Body of pancreas (tissue), 4 donors: ENCODE measurements at regions not wholly inside any gene's neighbourhood (a gene's known extent, or its start where the extent isn't known, plus 50 kb on each side); places are given as distances from the start of the nearest gene placed in this dataset.

Experiments
- ATAC-seq: fragments of 150-250 bp; one replicate; pipeline ENCODE4 v1.9.1; 2016
- DNase-seq, 4 donors: peaks; one replicate each; pipeline ENCODE4 v3.0.0-alpha.2; 2019
- H3K27ac ChIP-seq, 4 donors: fragments of 200-600 bp; sonication (generic); 1 replicate in 3 of 4; 2 replicates in 1 of 4; pipeline versions ENCODE4 v1.5.1 to v1.6.1; 2016 to 2019; ENCODE audit warnings: mild to moderate bottlenecking in 1 of 4, mixed read lengths in 1 of 4, moderate library complexity in 1 of 4
- H3K27me3 ChIP-seq, 2 donors: fragments of 200-600 bp; sonication (generic); one replicate each; pipeline ENCODE4 v1.6.0; 2016; ENCODE audit warnings: mild to moderate bottlenecking in 1 of 2
- H3K36me3 ChIP-seq, 2 donors: fragments of 200-600 bp; sonication (generic); replicated peaks in 1 of 2; 2 replicates each; pipeline ENCODE4 v1.5.1; 2016; ENCODE audit warnings: low read depth in 2 of 2; ENCODE audit not compliant: insufficient read depth in 1 of 2
- H3K4me1 ChIP-seq: fragments of 200-600 bp; sonication (generic); one replicate; pipeline ENCODE4 v1.6.0; 2016
- H3K4me3 ChIP-seq, 2 donors: fragments of 200-600 bp; sonication (generic); 1 replicate in 1 of 2; 2 replicates in 1 of 2; pipeline ENCODE4 v1.5.1; 2016 to 2019
- H3K9me3 ChIP-seq, 3 donors: fragments of 200-600 bp; sonication (generic); 1 replicate in 2 of 3; 2 replicates in 1 of 3; pipeline ENCODE4 v1.5.1; 2016
- CTCF ChIP-seq, 7 experiments: fragments of 450-650 bp in 4 of 7; fragments of 200-600 bp in 3 of 7; sonication (generic) in 3 of 7; IDR thresholded peaks; one replicate each; pipeline ENCODE4 v1.5.1; 2016 to 2019; ENCODE audit warnings: antibody characterized with exemption in 7 of 7
- POLR2A ChIP-seq, 3 donors: fragments of 450-650 bp; IDR thresholded peaks; one replicate each; pipeline ENCODE4 v1.6.1; 2016; ENCODE audit warnings: antibody characterized with exemption in 3 of 3, mild to moderate bottlenecking in 2 of 3
- WGBS, 2 donors: methylation state at CpG; one replicate each; pipeline ENCODE4 v1.1.5; 2017; 5-methylcytosine and 5-hydroxymethylcytosine counted together
- intact Hi-C: fragments of 100-400 bp; cut with DNase I; formaldehyde crosslinking; loops from one replicate; pipeline ENCODE4 v1.15.1; 2023

DNA sequence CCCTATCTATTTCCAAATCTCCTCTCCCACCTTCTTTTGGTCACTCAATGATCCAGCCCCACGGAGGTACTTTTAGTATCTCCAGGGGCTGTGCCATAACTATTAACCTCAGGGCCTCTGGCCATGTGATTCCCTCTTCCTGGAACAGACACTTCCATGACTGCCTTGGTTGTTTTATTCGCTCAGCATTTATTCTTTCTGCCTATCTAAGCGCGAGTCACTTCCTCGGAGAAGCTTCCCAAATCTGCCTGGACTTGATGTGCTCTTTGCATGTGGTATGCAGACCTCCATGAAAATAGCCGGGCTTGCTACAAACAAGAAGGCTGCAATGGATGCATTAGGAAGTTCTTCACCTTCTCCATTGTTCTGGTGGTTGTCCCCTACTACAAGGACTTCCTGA lies 939.0 kb upstream of the TMEM132C start:
- intact Hi-C loops: no loop called here
- Histone ChIP-seq H3K9me3 (no peaks in the 10 kb centered on the region), H3K27ac (no peak overlapping the region), H3K27me3 (no peaks in the 10 kb centered on the region), H3K4me1 (no peaks in the 10 kb centered on the region), H3K36me3 (no peaks in the 10 kb centered on the region), H3K4me3 (no peak overlapping the region)
- ATAC-seq: no peak
- TF ChIP-seq POLR2A (IDR thresholded peaks at IDR 0.05) (no peak), CTCF (IDR thresholded peaks at IDR 0.05) (no peak)
- no peak for DNase-seq
- 82 to 86% methylated on average over 6 of the region's 6 CpGs for WGBS, 2 donors

- ATAC-seq: no peak
- intact Hi-C loops: no loop called here
- H3K27ac ChIP-seq: no peak overlapping the region
- H3K9me3 ChIP-seq: no peaks in the 10 kb centered on the region
- H3K36me3 ChIP-seq: no peaks in the 10 kb centered on the region
- TF ChIP-seq POLR2A (IDR thresholded peaks at IDR 0.05): no peak
- no peak for TF ChIP-seq CTCF (IDR thresholded peaks at IDR 0.05)
- H3K27me3 ChIP-seq: no peaks in the 10 kb centered on the region
- no peaks in the 10 kb centered on the region for H3K4me1 ChIP-seq
- no peak overlapping the region for H3K4me3 ChIP-seq
- no peak for DNase-seq
- WGBS, 2 donors: 52 to 54% methylated on average over 5 of the region's 5 CpGs
Measured at GRCh38 chr12:127328867-127329266, 938.1 kb upstream of the TMEM132C start.

- no peak for DNase-seq
- TF ChIP-seq CTCF (IDR thresholded peaks at IDR 0.05) (no peak), POLR2A (IDR thresholded peaks at IDR 0.05) (no peak)
- Histone ChIP-seq H3K36me3 (no peaks in the 10 kb centered on the region), H3K27ac (no peak overlapping the region), H3K9me3 (no peaks in the 10 kb centered on the region), H3K4me1 (no peaks in the 10 kb centered on the region), H3K4me3 (no peak overlapping the region), H3K27me3 (no peaks in the 10 kb centered on the region)
- intact Hi-C loops: no loop called here
- 17 to 36% methylated on average over 4 of the region's 4 CpGs for WGBS, 2 donors
- no peak for ATAC-seq
Measured at GRCh38 chr12:127334365-127334764, 932.6 kb upstream of the TMEM132C start.

GRCh38 chr12:127334912-127335644 lies 931.9 kb upstream of the TMEM132C start:
- intact Hi-C loops: no loop called here
- Histone ChIP-seq H3K4me1 (no peaks in the 10 kb centered on the region), H3K27ac (no peak overlapping the region), H3K27me3 (no peaks in the 10 kb centered on the region), H3K4me3 (no peak overlapping the region), H3K9me3 (no peaks in the 10 kb centered on the region), H3K36me3 (no peaks in the 10 kb centered on the region)
- ATAC-seq: no peak
- WGBS, 2 donors: 5 to 25% methylated on average over 1 of the region's 1 CpG
- TF ChIP-seq POLR2A (IDR thresholded peaks at IDR 0.05): no peak
- TF ChIP-seq CTCF (IDR thresholded peaks at IDR 0.05): no peak
- DNase-seq: no peak

DNA sequence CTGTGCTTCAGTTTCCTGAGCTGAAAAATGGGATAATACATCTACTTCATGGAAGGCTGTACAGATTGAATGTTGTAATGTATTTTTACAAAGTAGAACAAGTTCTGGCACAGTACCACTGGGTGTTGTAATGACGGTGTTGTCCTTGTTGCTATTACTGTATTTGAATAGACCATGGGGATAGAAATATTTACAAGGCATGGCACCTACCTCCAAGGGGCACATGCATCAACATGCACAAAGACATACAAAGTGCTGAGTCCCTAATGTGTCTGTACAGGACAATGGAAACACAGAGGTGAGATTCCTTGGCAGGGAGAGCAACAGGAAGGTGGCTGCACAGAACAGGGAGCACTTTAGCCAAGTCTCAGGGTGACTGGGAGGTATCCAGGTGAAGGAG lies 930.6 kb upstream of the TMEM132C start:
- no peak overlapping the region for H3K4me3 ChIP-seq

More for the DNA sequence above, 930.6 kb upstream of the TMEM132C start:
- no peak for TF ChIP-seq POLR2A (IDR thresholded peaks at IDR 0.05)
- no peak for TF ChIP-seq CTCF (IDR thresholded peaks at IDR 0.05)
- WGBS, 2 donors: 72 to 81% methylated on average over 1 of the region's 1 CpG
- Histone ChIP-seq H3K27ac (no peak overlapping the region), H3K9me3 (no peaks in the 10 kb centered on the region), H3K4me1 (no peaks in the 10 kb centered on the region), H3K27me3 (no peaks in the 10 kb centered on the region), H3K36me3 (no peaks in the 10 kb centered on the region)
- intact Hi-C loops: no loop called here
- DNase-seq (no peak), ATAC-seq (no peak)
